GM06990 (cell line): ENCODE measurements at regions not wholly inside any gene's neighbourhood (a gene's known extent, or its start where the extent isn't known, plus 50 kb on each side); places are given as distances from the start of the nearest gene placed in this dataset.

Experiments used
- DNase-seq: peaks from one replicate; pipeline ENCODE4 v3.0.0-alpha.2; 2011; ENCODE audit not compliant: insufficient read length; ENCODE audit errors: extremely low read depth
- H3K27me3 ChIP-seq: replicated peaks from 2 replicates; pipeline ENCODE4 v1.6.0; 2011; ENCODE audit warnings: low read length; ENCODE audit not compliant: control insufficient read depth, insufficient read depth
- H3K36me3 ChIP-seq: 2 replicates; pipeline ENCODE4 v1.5.1; 2011; ENCODE audit warnings: low read length; ENCODE audit not compliant: control insufficient read depth, insufficient read depth
- H3K4me3 ChIP-seq: replicated peaks from 2 replicates; pipeline ENCODE4 v1.5.1; 2011; ENCODE audit warnings: low read depth, mild to moderate bottlenecking, control low read depth, low read length
- CTCF ChIP-seq: IDR thresholded peaks from 2 replicates; pipeline ENCODE4 v1.5.1; 2011; ENCODE audit warnings: low read length, control low read depth, mild to moderate bottlenecking, inconsistent platforms; ENCODE audit not compliant: insufficient read depth, poor library complexity, severe bottlenecking

GRCh38 chr12:84745127-84745526, 167.5 kb downstream of the SLC6A15 start:
- Histone ChIP-seq H3K27me3 (no peaks in the 10 kb centered on the region), H3K4me3 (no peak overlapping the region), H3K36me3 (no peaks in the 10 kb centered on the region)
- no peak for TF ChIP-seq CTCF
- no peak for DNase-seq

- TF ChIP-seq CTCF, result no peak
- Histone ChIP-seq H3K4me3 (no peak overlapping the region), H3K27me3 (no peaks in the 10 kb centered on the region), H3K36me3 (no peaks in the 10 kb centered on the region)
- no peak for DNase-seq
Measured at GRCh38 chr12:84741692-84742091, 170.9 kb downstream of the SLC6A15 start.

GRCh38 chr12:84741031-84741430, 171.6 kb downstream of the SLC6A15 start:
- no peak overlapping the region for H3K4me3 ChIP-seq
- no peaks in the 10 kb centered on the region for H3K36me3 ChIP-seq
- TF ChIP-seq CTCF, result no peak
- no peak for DNase-seq
- H3K27me3 ChIP-seq, result no peaks in the 10 kb centered on the region

- no peak for DNase-seq
- no peak for TF ChIP-seq CTCF
- no peaks in the 10 kb centered on the region for H3K36me3 ChIP-seq
- H3K4me3 ChIP-seq, result no peak overlapping the region
- no peaks in the 10 kb centered on the region for H3K27me3 ChIP-seq
Measured at GRCh38 chr12:84740602-84741001, 172.0 kb downstream of the SLC6A15 start.

- no peaks in the 10 kb centered on the region for H3K27me3 ChIP-seq
- H3K36me3 ChIP-seq, result no peaks in the 10 kb centered on the region
- no peak for DNase-seq
- no peak for TF ChIP-seq CTCF
- H3K4me3 ChIP-seq, result no peak overlapping the region
Measured at GRCh38 chr12:84738481-84738972, 174.1 kb downstream of the SLC6A15 start.

- TF ChIP-seq CTCF, result no peak
- H3K27me3 ChIP-seq, result no peaks in the 10 kb centered on the region
- DNase-seq, result no peak
- no peaks in the 10 kb centered on the region for H3K36me3 ChIP-seq
- no peak overlapping the region for H3K4me3 ChIP-seq
Measured at GRCh38 chr12:84732828-84733340, 179.7 kb downstream of the SLC6A15 start.
